H7 (cell line): ENCODE measurements at regions not wholly inside any gene's neighbourhood (a gene's known extent, or its start where the extent isn't known, plus 50 kb on each side); places are given as distances from the start of the nearest gene placed in this dataset.

Experiments
- DNase-seq: peaks from one replicate; pipeline ENCODE4 v3.0.0; 2012
- H3K27me3 ChIP-seq: 2 replicates; pipeline ENCODE4 v1.6.0; 2011; ENCODE audit warnings: mild to moderate bottlenecking, low read length; ENCODE audit not compliant: control insufficient read depth, insufficient read depth
- H3K36me3 ChIP-seq: replicated peaks from 2 replicates; pipeline ENCODE4 v1.5.1; 2011; ENCODE audit warnings: low read length; ENCODE audit not compliant: control insufficient read depth, insufficient read depth
- H3K4me3 ChIP-seq: 2 replicates; pipeline ENCODE4 v1.5.1; 2011; ENCODE audit warnings: low read depth, mild to moderate bottlenecking, control low read depth, low read length, moderate library complexity; ENCODE audit not compliant: insufficient read depth

GRCh38 chr1:55318116-55318817 is 103.1 kb upstream of the USP24 start:
- H3K27me3 ChIP-seq: no peaks in the 10 kb centered on the region; the same call in 1 of the 2 replicates
- H3K4me3 ChIP-seq: no peak overlapping the region
- H3K36me3 ChIP-seq: no peaks in the 10 kb centered on the region
- DNase-seq: no peak

- no peaks in the 10 kb centered on the region for H3K36me3 ChIP-seq
- no peak overlapping the region for H3K4me3 ChIP-seq
- H3K27me3 ChIP-seq: no peaks in the 10 kb centered on the region; the same call in 1 of the 2 replicates
- DNase-seq: no peak
These were observed 102.5 kb upstream of the USP24 start for GRCh38 chr1:55317673-55318072.

- H3K4me3 ChIP-seq: no peak overlapping the region
- DNase-seq: no peak
- no peaks in the 10 kb centered on the region for H3K36me3 ChIP-seq
- no peaks in the 10 kb centered on the region; the same call in 1 of the 2 replicates for H3K27me3 ChIP-seq
These were observed 101.9 kb upstream of the USP24 start for GRCh38 chr1:55316947-55317662.

GRCh38 chr1:55316502-55316901 is 101.3 kb upstream of the USP24 start:
- Histone ChIP-seq H3K27me3 (no peaks in the 10 kb centered on the region; the same call in 1 of the 2 replicates), H3K36me3 (no peaks in the 10 kb centered on the region), H3K4me3 (no peak overlapping the region)
- no peak for DNase-seq

- Histone ChIP-seq H3K27me3 (no peaks in the 10 kb centered on the region; the same call in 1 of the 2 replicates), H3K4me3 (no peak overlapping the region), H3K36me3 (no peaks in the 10 kb centered on the region)
- DNase-seq: no peak
These were observed 100.4 kb upstream of the USP24 start for GRCh38 chr1:55315552-55315951.

- no peak for DNase-seq
- Histone ChIP-seq H3K36me3 (no peaks in the 10 kb centered on the region), H3K4me3 (no peak overlapping the region), H3K27me3 (no peaks in the 10 kb centered on the region; the same call in 1 of the 2 replicates)
These were observed 99.6 kb upstream of the USP24 start for GRCh38 chr1:55314740-55315139.

- no peak for DNase-seq
- no peaks in the 10 kb centered on the region; the same call in 1 of the 2 replicates for H3K27me3 ChIP-seq
- H3K4me3 ChIP-seq: no peak overlapping the region
- no peaks in the 10 kb centered on the region for H3K36me3 ChIP-seq
These were observed 98.7 kb upstream of the USP24 start for GRCh38 chr1:55313903-55314302.

GRCh38 chr1:55311979-55312378 is 96.8 kb upstream of the USP24 start:
- Histone ChIP-seq H3K27me3 (no peaks in the 10 kb centered on the region; the same call in 1 of the 2 replicates), H3K36me3 (no peaks in the 10 kb centered on the region), H3K4me3 (no peak overlapping the region)
- no peak for DNase-seq

- Histone ChIP-seq H3K4me3 (no peak overlapping the region), H3K36me3 (no peaks in the 10 kb centered on the region), H3K27me3 (no peaks in the 10 kb centered on the region; the same call in 1 of the 2 replicates)
- no peak for DNase-seq
These were observed 96.0 kb upstream of the USP24 start for GRCh38 chr1:55311057-55311641.

- H3K4me3 ChIP-seq: no peak overlapping the region
- no peaks in the 10 kb centered on the region; the same call in 1 of the 2 replicates for H3K27me3 ChIP-seq
- no peaks in the 10 kb centered on the region for H3K36me3 ChIP-seq
- no peak for DNase-seq
These were observed 95.4 kb upstream of the USP24 start for GRCh38 chr1:55310505-55310971.

- H3K27me3 ChIP-seq: no peaks in the 10 kb centered on the region; the same call in 1 of the 2 replicates
- H3K36me3 ChIP-seq: no peaks in the 10 kb centered on the region
- no peak for DNase-seq
- no peak overlapping the region for H3K4me3 ChIP-seq
These were observed 94.8 kb upstream of the USP24 start for GRCh38 chr1:55309786-55310504.

- no peak for DNase-seq
- no peak overlapping the region for H3K4me3 ChIP-seq
- H3K27me3 ChIP-seq: no peaks in the 10 kb centered on the region; the same call in 1 of the 2 replicates
- no peaks in the 10 kb centered on the region for H3K36me3 ChIP-seq
These were observed 93.9 kb upstream of the USP24 start for GRCh38 chr1:55309053-55309452.

- Histone ChIP-seq H3K27me3 (no peaks in the 10 kb centered on the region; the same call in 1 of the 2 replicates), H3K4me3 (no peak overlapping the region), H3K36me3 (no peaks in the 10 kb centered on the region)
- DNase-seq: no peak
These were observed 90.6 kb upstream of the USP24 start for GRCh38 chr1:55305735-55306134.

- no peaks in the 10 kb centered on the region for H3K36me3 ChIP-seq
- no peaks in the 10 kb centered on the region for H3K27me3 ChIP-seq
- peak; percentile 49 for DNase-seq
- no peak overlapping the region for H3K4me3 ChIP-seq
These were observed 89.1 kb upstream of the USP24 start for GRCh38 chr1:55304229-55304740.
